ENCODE measurements at regions not wholly inside any gene's neighbourhood (a gene's known extent, or its start where the extent isn't known, plus 50 kb on each side); places are given as distances from the start of the nearest gene placed in this dataset.

DNA sequence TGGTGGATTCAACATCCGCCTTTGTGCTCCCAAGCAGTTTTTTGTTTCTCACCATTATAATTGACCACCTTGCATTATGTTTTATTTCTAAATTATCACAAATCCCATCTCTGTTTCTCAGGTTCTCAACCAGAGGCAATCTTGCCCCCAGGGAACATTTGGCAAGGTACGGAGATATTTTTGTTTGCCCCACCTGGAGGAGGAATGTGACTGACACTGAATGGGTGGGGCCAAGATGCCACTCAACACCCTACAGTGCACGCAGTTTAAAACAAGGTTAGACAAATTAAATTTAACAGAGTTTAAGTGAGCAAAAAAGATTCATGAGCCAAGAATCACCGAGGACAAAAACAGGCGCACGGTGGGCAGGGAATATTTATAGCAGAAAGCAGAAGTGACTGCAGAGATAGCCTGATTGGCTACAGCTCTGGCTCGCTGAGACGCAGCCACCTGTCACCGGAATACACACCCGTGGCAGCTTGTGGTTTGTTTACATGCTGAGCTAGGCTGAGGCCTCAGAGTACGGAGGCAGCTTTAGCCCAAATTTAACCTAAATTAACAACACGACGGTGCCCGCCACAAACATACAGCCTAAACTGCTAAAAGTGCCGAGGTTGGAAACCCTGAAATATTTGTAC lies 150.0 kb upstream of the ALKAL2 start:
- H3K4me3 ChIP-seq: no peak overlapping the region
- H3K27me3 ChIP-seq: no peaks in the 10 kb centered on the region
- no peaks in the 10 kb centered on the region for H3K36me3 ChIP-seq
- in situ Hi-C loops (cut with MboI; ENCODE audit: low sequenced_read_pairs in 4 of 4): no loop called here
- intact Hi-C loops (cut with DNase I; ENCODE audit: low total_unique reads): no loop called here
- H3K4me1 ChIP-seq: no peaks in the 10 kb centered on the region
- no peak overlapping the region for H3K27ac ChIP-seq
- no peak for DNase-seq
- no peak for TF ChIP-seq POLR2A (IDR thresholded peaks at IDR 0.05)
- TF ChIP-seq, protein P1, sequence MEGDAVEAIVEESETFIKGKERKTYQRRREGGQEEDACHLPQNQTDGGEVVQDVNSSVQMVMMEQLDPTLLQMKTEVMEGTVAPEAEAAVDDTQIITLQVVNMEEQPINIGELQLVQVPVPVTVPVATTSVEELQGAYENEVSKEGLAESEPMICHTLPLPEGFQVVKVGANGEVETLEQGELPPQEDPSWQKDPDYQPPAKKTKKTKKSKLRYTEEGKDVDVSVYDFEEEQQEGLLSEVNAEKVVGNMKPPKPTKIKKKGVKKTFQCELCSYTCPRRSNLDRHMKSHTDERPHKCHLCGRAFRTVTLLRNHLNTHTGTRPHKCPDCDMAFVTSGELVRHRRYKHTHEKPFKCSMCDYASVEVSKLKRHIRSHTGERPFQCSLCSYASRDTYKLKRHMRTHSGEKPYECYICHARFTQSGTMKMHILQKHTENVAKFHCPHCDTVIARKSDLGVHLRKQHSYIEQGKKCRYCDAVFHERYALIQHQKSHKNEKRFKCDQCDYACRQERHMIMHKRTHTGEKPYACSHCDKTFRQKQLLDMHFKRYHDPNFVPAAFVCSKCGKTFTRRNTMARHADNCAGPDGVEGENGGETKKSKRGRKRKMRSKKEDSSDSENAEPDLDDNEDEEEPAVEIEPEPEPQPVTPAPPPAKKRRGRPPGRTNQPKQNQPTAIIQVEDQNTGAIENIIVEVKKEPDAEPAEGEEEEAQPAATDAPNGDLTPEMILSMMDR (IDR thresholded peaks at IDR 0.05 in 4 of 5, conservative IDR thresholded peaks at IDR 0.05 in 1 of 5): no peak
- H3K9me3 ChIP-seq: no peaks in the 10 kb centered on the region
- ATAC-seq: no peak

DNA sequence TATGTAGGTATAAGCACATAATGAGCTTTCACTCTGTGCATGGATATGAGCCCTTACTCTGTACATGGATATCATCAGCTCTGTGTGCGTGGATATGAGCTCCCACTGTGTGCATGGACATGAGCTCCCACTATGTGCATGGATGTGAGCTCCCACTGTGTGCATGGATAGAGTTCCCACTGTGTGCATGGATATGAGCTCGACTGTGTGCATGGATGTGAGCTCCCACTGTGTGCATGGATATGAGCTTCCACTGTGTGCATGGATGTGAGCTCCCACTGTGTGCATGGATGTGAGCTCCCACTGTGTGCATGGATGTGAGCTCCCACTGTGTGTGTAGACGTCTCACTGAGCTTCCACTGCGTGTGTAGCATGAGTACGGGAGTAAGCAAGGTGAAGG lies 149.3 kb upstream of the ALKAL2 start:
- in situ Hi-C loops (cut with MboI; ENCODE audit: low sequenced_read_pairs in 4 of 4) (no loop called here), intact Hi-C loops (cut with DNase I; ENCODE audit: low total_unique reads) (no loop called here)
- Histone ChIP-seq H3K4me3 (no peak overlapping the region), H3K27ac (no peak overlapping the region), H3K9me3 (no peaks in the 10 kb centered on the region), H3K4me1 (no peaks in the 10 kb centered on the region), H3K36me3 (no peaks in the 10 kb centered on the region), H3K27me3 (no peaks in the 10 kb centered on the region)
- TF ChIP-seq POLR2A (IDR thresholded peaks at IDR 0.05): no peak
- TF ChIP-seq, protein P1 (IDR thresholded peaks at IDR 0.05 in 4 of 5, conservative IDR thresholded peaks at IDR 0.05 in 1 of 5): no peak
- DNase-seq (no peak), ATAC-seq (no peak)

DNA sequence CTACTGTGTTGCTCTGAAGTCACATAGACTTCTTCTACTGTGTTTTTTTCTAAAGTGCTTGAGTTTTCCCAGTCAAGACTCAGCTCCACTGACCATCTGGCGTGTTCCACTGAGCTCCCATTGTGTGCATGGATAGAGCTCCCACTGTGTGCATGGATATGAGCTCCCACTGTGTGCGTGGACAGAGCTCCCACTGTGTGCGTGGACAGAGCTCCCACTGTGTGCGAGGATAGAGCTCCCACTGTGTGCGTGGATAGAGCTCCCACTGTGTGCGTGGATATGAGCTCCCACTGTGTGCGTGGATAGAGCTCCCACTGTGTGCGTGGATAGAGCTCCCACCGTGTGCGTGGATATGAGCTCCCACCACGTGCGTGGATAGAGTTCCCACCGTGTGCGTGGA lies 148.3 kb upstream of the ALKAL2 start:
- no peak for DNase-seq
- intact Hi-C loops (cut with DNase I; ENCODE audit: low total_unique reads) (no loop called here), in situ Hi-C loops (cut with MboI; ENCODE audit: low sequenced_read_pairs in 4 of 4) (no loop called here)
- Histone ChIP-seq H3K4me3 (no peak overlapping the region), H3K36me3 (no peaks in the 10 kb centered on the region), H3K4me1 (no peaks in the 10 kb centered on the region), H3K9me3 (no peaks in the 10 kb centered on the region), H3K27me3 (no peaks in the 10 kb centered on the region), H3K27ac (no peak overlapping the region)
- ATAC-seq: no peak
- TF ChIP-seq, protein P1 (IDR thresholded peaks at IDR 0.05 in 4 of 5, conservative IDR thresholded peaks at IDR 0.05 in 1 of 5): no peak
- TF ChIP-seq POLR2A (IDR thresholded peaks at IDR 0.05): no peak

DNA sequence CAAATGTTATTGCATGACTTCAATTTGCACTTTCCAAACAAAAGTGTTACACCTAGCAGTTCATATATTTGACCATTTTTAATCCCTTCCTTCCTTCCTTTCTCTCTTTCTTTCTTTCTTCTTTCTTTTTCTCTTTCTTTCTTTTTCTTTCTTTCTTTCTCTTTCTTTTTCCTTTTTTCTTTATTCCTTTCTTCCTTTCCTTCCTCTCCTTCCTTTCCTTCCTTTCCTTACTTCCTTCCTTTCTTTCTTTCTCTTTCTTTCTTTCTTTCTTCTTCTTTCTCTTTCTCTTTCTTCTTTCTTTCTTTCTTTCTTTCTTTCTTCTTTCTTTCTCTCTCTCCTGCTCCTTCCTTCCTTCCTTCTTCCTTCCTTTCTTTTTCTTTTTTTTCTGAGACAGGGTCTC lies 146.7 kb upstream of the ALKAL2 start:
- Histone ChIP-seq H3K4me3 (no peak overlapping the region), H3K4me1 (no peaks in the 10 kb centered on the region), H3K27me3 (no peaks in the 10 kb centered on the region), H3K9me3 (no peaks in the 10 kb centered on the region), H3K27ac (no peak overlapping the region), H3K36me3 (no peaks in the 10 kb centered on the region)
- TF ChIP-seq, protein P1 (IDR thresholded peaks at IDR 0.05 in 4 of 5, conservative IDR thresholded peaks at IDR 0.05 in 1 of 5): no peak
- no peak for TF ChIP-seq POLR2A (IDR thresholded peaks at IDR 0.05)
- no peak for ATAC-seq
- in situ Hi-C loops (cut with MboI; ENCODE audit: low sequenced_read_pairs in 4 of 4): no loop called here
- DNase-seq: no peak
- intact Hi-C loops (cut with DNase I; ENCODE audit: low total_unique reads): no loop called here

DNA sequence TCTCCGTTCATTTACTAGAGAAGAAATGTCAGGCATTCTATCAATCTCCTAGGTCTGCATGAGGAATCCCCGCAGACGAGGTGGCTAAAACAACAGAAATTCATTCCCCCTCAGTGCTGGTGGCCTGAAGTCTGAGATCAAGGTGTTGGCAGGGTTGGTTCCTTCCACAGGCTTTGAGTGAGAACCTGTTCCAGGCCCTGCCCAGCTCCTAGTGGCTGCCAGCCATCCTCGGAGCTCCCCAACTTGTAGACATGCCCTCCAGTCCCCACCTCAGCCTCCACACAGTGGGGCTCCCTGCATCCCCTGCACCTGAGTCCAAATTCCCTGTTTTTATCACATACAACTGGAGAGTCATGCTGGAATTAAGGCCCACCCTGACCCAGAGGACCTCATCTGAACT lies 145.3 kb upstream of the ALKAL2 start:
- Histone ChIP-seq H3K27ac (no peak overlapping the region), H3K4me3 (no peak overlapping the region), H3K4me1 (no peaks in the 10 kb centered on the region), H3K36me3 (no peaks in the 10 kb centered on the region), H3K27me3 (no peaks in the 10 kb centered on the region), H3K9me3 (no peaks in the 10 kb centered on the region)
- no peak for TF ChIP-seq POLR2A (IDR thresholded peaks at IDR 0.05)
- TF ChIP-seq, protein P1 (IDR thresholded peaks at IDR 0.05 in 4 of 5, conservative IDR thresholded peaks at IDR 0.05 in 1 of 5): no peak
- ATAC-seq: no peak
- intact Hi-C loops (cut with DNase I; ENCODE audit: low total_unique reads): no loop called here
- in situ Hi-C loops (cut with MboI; ENCODE audit: low sequenced_read_pairs in 4 of 4): no loop called here
- DNase-seq: no peak

All from gastrocnemius medialis (tissue), 4 donors.